Effector memory CD4-positive, alpha-beta T cell (primary cell): ENCODE measurements at regions not wholly inside any gene's neighbourhood (a gene's known extent, or its start where the extent isn't known, plus 50 kb on each side); places are given as distances from the start of the nearest gene placed in this dataset.

Experiments
- DNase-seq, 3 donors: peaks; one replicate each; pipeline ENCODE4 v3.0.0-alpha.2; 2020
- H3K27ac ChIP-seq: 2 replicates; pipeline ENCODE4 v1.7.0; 2013; ENCODE audit warnings: mild to moderate bottlenecking, low read length, moderate library complexity; ENCODE audit not compliant: insufficient read depth, poor library complexity, severe bottlenecking
- H3K27me3 ChIP-seq: replicated peaks from 2 replicates; pipeline ENCODE4 v1.7.0; 2013; ENCODE audit warnings: mild to moderate bottlenecking, low read length; ENCODE audit not compliant: insufficient read depth, control insufficient read depth, poor library complexity, severe bottlenecking
- H3K36me3 ChIP-seq: 2 replicates; pipeline ENCODE4 v1.7.0; 2013; ENCODE audit warnings: mild to moderate bottlenecking, low read length, moderate library complexity; ENCODE audit not compliant: control insufficient read depth, insufficient read depth
- H3K4me1 ChIP-seq: 2 replicates; pipeline ENCODE4 v1.7.0; 2013; ENCODE audit warnings: low read length, mild to moderate bottlenecking; ENCODE audit not compliant: control insufficient read depth, insufficient read depth, poor library complexity, severe bottlenecking
- H3K4me3 ChIP-seq: 2 replicates; pipeline ENCODE4 v1.7.0; 2013; ENCODE audit warnings: low read length, low read depth, mild to moderate bottlenecking; ENCODE audit not compliant: insufficient read depth, poor library complexity, severe bottlenecking
- H3K9me3 ChIP-seq: 2 replicates; pipeline ENCODE4 v1.7.0; 2013; ENCODE audit warnings: mild to moderate bottlenecking, low read length, moderate library complexity; ENCODE audit not compliant: control insufficient read depth

- no peaks in the 10 kb centered on the region for H3K4me1 ChIP-seq
- H3K9me3 ChIP-seq = no peaks in the 10 kb centered on the region
- H3K27ac ChIP-seq = no peak overlapping the region
- no peak for DNase-seq
- H3K36me3 ChIP-seq = no peaks in the 10 kb centered on the region
- H3K27me3 ChIP-seq = no peaks in the 10 kb centered on the region
- no peak overlapping the region for H3K4me3 ChIP-seq
These were observed 240.9 kb downstream of the BCAT1 start for GRCh38 chr12:24708043-24708442.

- Histone ChIP-seq H3K27me3 (no peaks in the 10 kb centered on the region), H3K27ac (no peak overlapping the region), H3K36me3 (no peaks in the 10 kb centered on the region), H3K4me3 (no peak overlapping the region), H3K9me3 (no peaks in the 10 kb centered on the region), H3K4me1 (no peaks in the 10 kb centered on the region)
- DNase-seq = no peak
These were observed 241.6 kb downstream of the BCAT1 start for GRCh38 chr12:24707334-24707733.

- DNase-seq = no peak
- Histone ChIP-seq H3K27ac (no peak overlapping the region), H3K9me3 (no peaks in the 10 kb centered on the region), H3K36me3 (no peaks in the 10 kb centered on the region), H3K4me3 (no peak overlapping the region), H3K4me1 (no peaks in the 10 kb centered on the region), H3K27me3 (no peaks in the 10 kb centered on the region)
These were observed 243.1 kb downstream of the BCAT1 start for GRCh38 chr12:24705741-24706358.

GRCh38 chr12:24705216-24705615 lies 243.7 kb downstream of the BCAT1 start:
- Histone ChIP-seq H3K27me3 (no peaks in the 10 kb centered on the region), H3K27ac (no peak overlapping the region), H3K4me1 (no peaks in the 10 kb centered on the region), H3K36me3 (no peaks in the 10 kb centered on the region), H3K4me3 (no peak overlapping the region), H3K9me3 (no peaks in the 10 kb centered on the region)
- DNase-seq = no peak

GRCh38 chr12:24701343-24701742 lies 247.6 kb downstream of the BCAT1 start:
- H3K36me3 ChIP-seq = no peaks in the 10 kb centered on the region
- H3K4me3 ChIP-seq = no peak overlapping the region
- no peak for DNase-seq
- no peaks in the 10 kb centered on the region for H3K27me3 ChIP-seq
- no peaks in the 10 kb centered on the region for H3K9me3 ChIP-seq
- H3K4me1 ChIP-seq = no peaks in the 10 kb centered on the region
- H3K27ac ChIP-seq = no peak overlapping the region

GRCh38 chr12:24698972-24699371 lies 249.9 kb downstream of the BCAT1 start:
- Histone ChIP-seq H3K36me3 (no peaks in the 10 kb centered on the region), H3K9me3 (no peaks in the 10 kb centered on the region), H3K27me3 (no peaks in the 10 kb centered on the region), H3K4me1 (no peaks in the 10 kb centered on the region), H3K4me3 (no peak overlapping the region), H3K27ac (no peak overlapping the region)
- DNase-seq = no peak

GRCh38 chr12:24697769-24698168 lies 251.1 kb downstream of the BCAT1 start:
- H3K27me3 ChIP-seq = no peaks in the 10 kb centered on the region
- H3K36me3 ChIP-seq = no peaks in the 10 kb centered on the region
- no peak overlapping the region for H3K27ac ChIP-seq
- H3K4me1 ChIP-seq = no peaks in the 10 kb centered on the region
- no peaks in the 10 kb centered on the region for H3K9me3 ChIP-seq
- no peak overlapping the region for H3K4me3 ChIP-seq
- DNase-seq = no peak

- no peak overlapping the region for H3K27ac ChIP-seq
- no peaks in the 10 kb centered on the region for H3K36me3 ChIP-seq
- no peak for DNase-seq
- H3K27me3 ChIP-seq = no peaks in the 10 kb centered on the region
- H3K4me3 ChIP-seq = no peak overlapping the region
- no peaks in the 10 kb centered on the region for H3K9me3 ChIP-seq
- H3K4me1 ChIP-seq = no peaks in the 10 kb centered on the region
These were observed 251.6 kb downstream of the BCAT1 start for GRCh38 chr12:24697295-24697694.

GRCh38 chr12:24696800-24697199 lies 252.1 kb downstream of the BCAT1 start:
- no peak overlapping the region for H3K27ac ChIP-seq

GRCh38 chr12:24695657-24696329 lies 253.1 kb downstream of the BCAT1 start:
- H3K36me3 ChIP-seq = no peaks in the 10 kb centered on the region
- H3K27ac ChIP-seq = no peak overlapping the region
- no peaks in the 10 kb centered on the region for H3K9me3 ChIP-seq
- H3K4me3 ChIP-seq = no peak overlapping the region
- H3K27me3 ChIP-seq = no peaks in the 10 kb centered on the region
- H3K4me1 ChIP-seq = no peaks in the 10 kb centered on the region
- no peak for DNase-seq

More at GRCh38 chr12:24696800-24697199, 252.1 kb downstream of the BCAT1 start:
- no peaks in the 10 kb centered on the region for H3K9me3 ChIP-seq
- no peaks in the 10 kb centered on the region for H3K36me3 ChIP-seq
- H3K27me3 ChIP-seq = no peaks in the 10 kb centered on the region
- H3K4me1 ChIP-seq = no peaks in the 10 kb centered on the region
- no peak overlapping the region for H3K4me3 ChIP-seq
- DNase-seq = no peak
